G401 (cell line): ENCODE measurements at regions not wholly inside any gene's neighbourhood (a gene's known extent, or its start where the extent isn't known, plus 50 kb on each side); places are given as distances from the start of the nearest gene placed in this dataset.
"Not testable (repeated sequence)": the region's sequence is repeated elsewhere in the genome, so short reads cannot be mapped to it uniquely, and the experiment has no call there.

Experiments
- DNase-seq: peaks from one replicate; pipeline ENCODE4 v3.0.0-alpha.2; 2015; ENCODE audit warnings: low spot score
- in situ Hi-C: cut with HindIII; loops from 2 replicates; pipeline ENCODE4 v1.10.0; 2016; ENCODE audit warnings: low sequenced_read_pairs, mixed read lengths

GRCh38 chr11:98763446-98763845 lies 257.3 kb upstream of the CNTN5 start:
- DNase-seq, in situ Hi-C loops: not testable (repeated sequence)

GRCh38 chr11:98766903-98767302 lies 253.8 kb upstream of the CNTN5 start:
- in situ Hi-C loops: no loop called here
- no peak for DNase-seq

DNA sequence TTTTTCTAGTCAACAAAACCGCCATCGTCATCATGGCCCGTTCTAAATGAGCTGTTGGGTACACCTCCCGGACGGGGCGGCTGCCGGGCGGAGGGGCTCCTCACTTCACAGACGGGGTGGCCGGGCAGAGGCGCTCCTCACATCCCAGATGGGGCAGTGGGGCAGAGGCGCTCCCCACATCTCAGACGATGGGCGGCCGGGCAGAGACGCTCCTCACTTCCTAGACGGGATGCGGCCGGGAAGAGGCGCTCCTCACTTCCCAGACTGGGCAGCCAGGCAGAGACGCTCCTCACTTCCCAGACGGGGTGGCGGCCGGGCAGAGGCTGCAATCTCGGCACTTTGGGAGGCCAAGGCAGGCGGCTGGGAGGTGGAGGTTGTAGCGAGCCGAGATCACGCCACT lies 250.7 kb upstream of the CNTN5 start:
- DNase-seq, in situ Hi-C loops: not testable (repeated sequence)

GRCh38 chr11:98771791-98772190 lies 249.0 kb upstream of the CNTN5 start:
- DNase-seq: no peak
- in situ Hi-C loops: no loop called here

GRCh38 chr11:98772893-98773292 lies 247.9 kb upstream of the CNTN5 start:
- DNase-seq: no peak
- in situ Hi-C loops: no loop called here

DNA sequence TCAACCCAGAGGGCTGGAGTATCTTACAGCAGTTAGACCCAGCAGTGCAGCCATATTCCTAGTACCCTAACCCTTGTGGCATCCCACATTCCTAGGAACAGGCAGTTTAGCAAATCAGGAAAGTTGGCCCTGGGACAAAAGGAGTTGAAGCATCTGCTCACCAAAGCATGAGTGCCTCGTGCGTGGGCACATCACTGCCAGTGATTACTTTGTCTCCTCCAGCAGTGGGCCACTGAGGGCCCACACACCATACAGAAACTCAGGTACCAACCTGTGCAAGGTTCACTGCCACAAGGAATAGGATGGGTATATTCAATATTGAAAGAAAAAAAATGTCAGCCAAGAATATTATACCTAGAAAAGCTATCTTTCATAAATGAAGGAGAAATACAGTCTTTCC lies 227.5 kb upstream of the CNTN5 start:
- in situ Hi-C loops: no loop called here
- no peak for DNase-seq

GRCh38 chr11:98798333-98798732 lies 222.4 kb upstream of the CNTN5 start:
- no peak for DNase-seq
- in situ Hi-C loops: no loop called here

- in situ Hi-C loops: no loop called here
Measured at GRCh38 chr11:98800696-98801095, 220.1 kb upstream of the CNTN5 start.

DNA sequence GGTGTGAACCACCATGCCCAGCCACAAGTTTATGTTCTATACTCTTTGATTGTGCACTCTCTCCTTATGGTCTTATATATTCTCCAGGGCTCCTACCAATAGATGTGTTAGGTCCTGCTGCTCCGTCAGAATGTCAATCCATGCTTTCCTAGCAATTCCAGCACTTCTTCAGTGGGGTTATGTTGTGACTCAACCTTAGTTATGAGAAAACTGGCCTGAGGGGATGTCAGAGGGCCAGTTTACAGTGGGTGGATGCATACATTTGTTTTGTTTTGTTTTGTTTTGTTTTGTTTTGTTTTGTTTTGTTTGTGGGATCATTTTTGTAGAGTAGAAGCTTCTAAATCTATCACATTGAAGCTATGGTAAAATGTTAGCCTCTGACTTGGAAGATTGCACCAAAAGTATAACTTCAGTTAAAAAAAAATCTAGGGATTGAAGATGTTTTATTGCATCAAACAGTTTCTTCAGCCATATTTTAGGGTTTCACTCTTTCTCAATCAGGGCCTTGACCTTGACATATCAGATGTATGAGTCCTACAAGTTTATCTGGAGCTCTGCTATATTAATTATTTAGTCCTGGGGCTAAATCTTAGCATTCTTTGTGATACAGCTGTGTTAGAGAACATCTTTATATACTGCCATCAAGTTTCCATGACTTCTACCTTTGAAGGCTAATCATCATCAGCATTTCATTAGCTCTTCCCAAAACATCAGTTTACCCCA lies 191.6 kb upstream of the CNTN5 start:
- DNase-seq: no peak
- in situ Hi-C loops: no loop called here

More at GRCh38 chr11:98800696-98801095, 220.1 kb upstream of the CNTN5 start:
- no peak for DNase-seq

DNA sequence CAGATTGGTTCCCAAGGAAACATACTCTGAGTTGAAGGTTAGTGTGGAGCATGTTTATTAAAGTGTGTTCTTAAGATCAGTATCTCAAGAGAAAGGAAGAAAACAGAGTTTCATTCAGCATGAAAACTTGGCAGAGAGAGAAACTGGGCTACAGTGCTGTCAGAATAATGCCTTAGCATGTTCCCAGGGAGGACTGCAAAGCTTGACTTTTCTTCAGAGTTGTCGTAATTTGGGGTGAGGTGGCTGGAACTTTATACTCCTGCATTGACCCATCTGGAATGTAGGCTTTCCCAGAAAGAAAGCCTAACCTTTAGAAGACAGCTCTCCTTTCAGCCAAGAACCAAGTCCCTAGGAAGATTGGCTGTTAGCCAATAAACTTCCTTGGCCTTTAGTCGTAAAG lies 190.8 kb upstream of the CNTN5 start:
- no peak for DNase-seq
- in situ Hi-C loops: no loop called here

DNA sequence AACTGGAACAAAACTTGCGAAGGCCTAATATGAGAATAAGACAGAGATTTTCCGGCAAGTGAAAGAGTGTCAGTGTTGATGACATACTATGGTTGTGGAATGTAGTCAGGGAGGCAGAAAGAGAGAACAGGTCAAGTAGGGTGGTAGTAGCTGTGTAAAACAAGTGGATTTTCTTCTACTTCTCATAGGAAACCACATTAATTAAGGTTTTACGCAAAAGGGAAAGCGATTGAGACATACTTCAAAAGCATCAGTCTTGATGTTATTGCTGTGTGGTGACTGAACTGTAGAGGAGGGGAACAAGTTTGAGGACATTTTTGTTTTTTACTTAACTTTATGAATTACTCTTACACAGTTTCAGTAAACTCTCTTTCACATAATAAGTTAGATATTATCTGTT lies 186.0 kb upstream of the CNTN5 start:
- DNase-seq: no peak
- in situ Hi-C loops: no loop called here

DNA sequence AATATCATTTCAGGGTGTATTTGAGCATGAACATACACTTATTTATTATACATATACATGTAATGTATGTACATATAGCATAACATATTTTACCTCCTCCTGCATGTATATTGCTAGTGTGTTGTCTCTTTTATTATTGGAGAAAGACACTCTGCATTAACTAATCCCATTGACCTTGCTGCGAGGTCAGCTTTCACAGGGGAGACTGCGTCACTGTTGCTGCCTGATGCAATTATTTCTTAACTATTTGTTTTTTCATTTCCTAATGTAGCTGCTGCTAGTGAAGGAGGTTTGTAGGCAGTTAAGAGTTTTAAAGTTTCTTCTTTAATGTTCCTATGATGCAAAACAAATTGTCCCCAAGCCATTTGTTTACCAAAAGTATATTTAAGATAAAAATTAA lies 185.4 kb upstream of the CNTN5 start:
- in situ Hi-C loops: no loop called here
- DNase-seq: no peak

- in situ Hi-C loops: no loop called here
- no peak for DNase-seq
Measured at GRCh38 chr11:98836156-98836555, 184.6 kb upstream of the CNTN5 start.

GRCh38 chr11:98842187-98842586 lies 178.6 kb upstream of the CNTN5 start:
- in situ Hi-C loops: no loop called here
- DNase-seq: no peak

GRCh38 chr11:98862169-98862568 lies 158.6 kb upstream of the CNTN5 start:
- in situ Hi-C loops: no loop called here
- DNase-seq: no peak

DNA sequence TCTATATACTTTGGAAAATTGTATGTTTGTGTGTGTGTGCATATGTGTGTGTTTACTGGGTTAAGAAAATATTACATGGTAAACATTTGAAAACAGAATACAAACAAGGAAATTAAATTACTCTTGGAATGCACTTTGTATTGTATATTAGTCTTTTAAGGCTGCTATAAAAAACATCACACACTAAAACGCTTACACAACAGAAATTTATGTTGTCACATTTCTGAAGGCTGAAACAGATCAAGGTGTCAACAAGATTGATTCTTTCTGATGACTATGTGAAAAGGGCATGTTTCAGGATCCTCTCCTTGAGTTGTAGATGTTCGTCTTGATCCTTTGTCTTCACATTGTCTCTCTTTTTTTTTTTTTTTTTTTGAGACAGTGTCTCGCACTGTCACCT lies 149.1 kb upstream of the CNTN5 start:
- in situ Hi-C loops: no loop called here
- DNase-seq: no peak

DNA sequence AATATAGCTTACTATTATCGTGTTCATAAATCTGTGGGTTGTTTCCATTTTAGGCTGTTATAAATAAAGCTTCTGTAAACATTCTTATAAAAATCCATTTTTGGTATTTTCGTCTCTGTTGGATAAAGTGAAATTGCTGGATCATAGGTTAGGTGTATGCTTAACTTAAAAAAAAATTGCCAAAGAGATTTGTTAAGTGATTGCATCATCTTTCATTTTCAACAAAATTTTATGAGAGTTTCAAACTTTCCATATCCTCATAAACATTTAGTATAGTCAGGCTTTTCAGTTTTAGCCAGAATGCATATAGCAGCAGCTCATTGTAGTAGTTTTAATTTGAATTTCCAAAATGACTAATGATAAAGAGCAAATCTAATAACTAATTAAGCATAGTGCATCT lies 146.7 kb upstream of the CNTN5 start:
- in situ Hi-C loops: no loop called here
- no peak for DNase-seq

DNA sequence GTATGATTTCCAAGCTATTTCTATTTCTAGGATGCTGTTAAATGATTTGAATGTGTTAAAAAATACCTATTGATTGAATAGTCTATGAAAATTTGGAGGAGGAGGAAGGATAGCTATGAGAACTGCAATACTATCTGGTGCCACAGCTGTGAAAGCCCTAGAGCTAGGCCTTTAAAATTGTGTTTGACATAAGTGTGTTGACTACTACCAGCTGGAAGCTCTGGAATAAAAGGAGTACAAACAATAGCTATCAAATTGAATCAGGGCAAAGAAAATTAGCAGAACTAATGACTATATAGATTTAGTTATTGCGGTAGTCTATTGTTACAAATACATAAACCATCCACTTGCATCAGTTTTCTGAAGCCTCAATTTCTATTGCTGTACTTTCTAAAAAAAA lies 124.8 kb upstream of the CNTN5 start:
- DNase-seq: no peak
- in situ Hi-C loops: no loop called here

DNA sequence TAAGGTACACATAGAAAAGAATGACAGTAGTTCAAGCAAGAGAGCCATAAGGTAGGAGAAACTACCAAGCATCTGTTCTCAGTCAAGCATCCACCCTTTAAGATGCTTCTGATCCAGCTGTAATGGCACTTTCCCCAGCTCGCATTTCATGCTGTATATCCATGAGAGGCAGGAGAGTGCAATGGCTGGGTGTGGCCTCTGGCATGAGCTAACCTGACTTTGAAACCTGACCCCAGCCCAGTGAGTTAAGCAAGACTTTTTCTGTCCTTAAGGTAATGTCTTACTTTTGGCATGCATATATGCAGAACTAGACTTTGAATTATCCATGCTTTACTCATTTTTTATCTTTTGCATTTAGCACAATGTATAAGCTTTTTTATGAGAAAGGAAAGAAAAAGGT lies 79.8 kb upstream of the CNTN5 start:
- DNase-seq: no peak

DNA sequence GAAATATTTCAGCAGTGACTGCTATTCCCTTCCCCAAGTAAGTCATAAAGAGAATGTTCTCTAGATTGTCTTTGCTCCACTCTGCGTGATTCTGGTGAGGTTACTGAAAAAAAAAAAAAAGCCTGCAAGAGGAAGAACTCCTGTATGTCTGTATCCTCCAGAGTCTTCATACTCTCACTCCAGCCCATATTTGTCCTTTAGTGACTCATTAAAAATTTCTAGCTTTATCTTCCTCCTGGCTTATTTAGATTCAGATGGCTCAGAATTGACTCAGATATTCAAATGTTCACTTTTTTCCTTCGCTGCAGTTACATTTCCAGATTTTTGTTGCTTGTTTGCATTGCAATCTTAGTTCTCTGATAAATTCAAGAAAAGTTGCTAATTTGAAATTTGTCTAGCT lies 76.3 kb upstream of the CNTN5 start:
- in situ Hi-C loops: no loop called here
- DNase-seq: no peak

More for the DNA sequence above, 79.8 kb upstream of the CNTN5 start:
- in situ Hi-C loops: no loop called here

GRCh38 chr11:98952107-98952506 lies 68.6 kb upstream of the CNTN5 start:
- DNase-seq: no peak
- in situ Hi-C loops: no loop called here

DNA sequence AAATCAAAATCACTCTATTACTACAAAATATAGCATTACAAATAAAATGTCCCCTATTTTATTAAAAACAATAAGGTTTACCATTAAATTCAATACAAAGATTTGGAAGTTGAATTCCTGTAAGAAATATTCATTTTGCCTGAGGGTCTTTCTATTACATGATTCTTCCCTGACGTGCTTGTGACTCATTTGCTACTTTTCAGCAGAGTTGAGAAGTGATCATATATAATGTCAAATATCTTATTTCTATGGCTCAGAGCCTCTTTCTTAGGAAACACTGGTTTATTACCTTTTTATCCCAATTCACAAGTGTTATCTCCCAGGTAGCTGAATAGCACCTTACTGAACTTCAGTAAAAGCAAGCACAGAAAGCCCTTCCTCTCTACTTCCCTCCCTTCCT lies 65.2 kb upstream of the CNTN5 start:
- in situ Hi-C loops: no loop called here
- DNase-seq: no peak
